Skeletal muscle satellite cell (primary cell): ENCODE measurements at regions not wholly inside any gene's neighbourhood (a gene's known extent, or its start where the extent isn't known, plus 50 kb on each side); places are given as distances from the start of the nearest gene placed in this dataset.

Source experiments
- H3K27me3 ChIP-seq: 2 replicates; pipeline ENCODE4 v1.7.0; 2013; ENCODE audit warnings: low read length; ENCODE audit not compliant: control insufficient read depth, insufficient read depth
- H3K36me3 ChIP-seq: 2 replicates; pipeline ENCODE4 v1.7.0; 2013; ENCODE audit warnings: mild to moderate bottlenecking, control low read depth, low read length; ENCODE audit not compliant: insufficient read depth
- H3K4me1 ChIP-seq: 2 replicates; pipeline ENCODE4 v1.7.0; 2013; ENCODE audit warnings: low read length; ENCODE audit not compliant: control insufficient read depth, insufficient read depth
- H3K4me2 ChIP-seq: 2 replicates; pipeline ENCODE4 v1.7.0; 2013; ENCODE audit warnings: mild to moderate bottlenecking, low read length
- H3K4me3 ChIP-seq: 2 replicates; pipeline ENCODE4 v1.7.0; 2013; ENCODE audit warnings: low read length
- H3K9ac ChIP-seq: 2 replicates; pipeline ENCODE4 v1.7.0; 2013; ENCODE audit warnings: mild to moderate bottlenecking, low read depth, low read length, moderate library complexity
- H3K9me3 ChIP-seq: replicated peaks from 2 replicates; pipeline ENCODE4 v1.7.0; 2013; ENCODE audit warnings: mild to moderate bottlenecking, control low read depth, low read length

GRCh38 chr4:111812114-111812513, 333.1 kb upstream of the FAM241A start:
- Histone ChIP-seq H3K4me1 (no peaks in the 10 kb centered on the region), H3K36me3 (no peaks in the 10 kb centered on the region)

GRCh38 chr4:111812760-111813159, 332.5 kb upstream of the FAM241A start:
- H3K36me3 ChIP-seq, result no peaks in the 10 kb centered on the region
- no peak overlapping the region for H3K9ac ChIP-seq
- H3K27me3 ChIP-seq, result peaks cover 19% of the 10 kb centered on the region
- no peaks in the 10 kb centered on the region for H3K9me3 ChIP-seq
- H3K4me1 ChIP-seq, result no peaks in the 10 kb centered on the region
- H3K4me2 ChIP-seq, result no peak overlapping the region
- no peak overlapping the region for H3K4me3 ChIP-seq

More at GRCh38 chr4:111812114-111812513, 333.1 kb upstream of the FAM241A start:
- no peaks in the 10 kb centered on the region for H3K9me3 ChIP-seq
- no peak overlapping the region for H3K9ac ChIP-seq
- no peak overlapping the region for H3K4me2 ChIP-seq
- H3K4me3 ChIP-seq, result no peak overlapping the region
- peaks cover 25% of the 10 kb centered on the region for H3K27me3 ChIP-seq

GRCh38 chr4:111813555-111814140, 331.6 kb upstream of the FAM241A start:
- H3K4me2 ChIP-seq, result no peak overlapping the region
- H3K27me3 ChIP-seq, result peaks cover 10% of the 10 kb centered on the region
- H3K9me3 ChIP-seq, result no peaks in the 10 kb centered on the region
- no peak overlapping the region for H3K9ac ChIP-seq
- no peaks in the 10 kb centered on the region for H3K36me3 ChIP-seq
- no peaks in the 10 kb centered on the region for H3K4me1 ChIP-seq
- H3K4me3 ChIP-seq, result no peak overlapping the region

- Histone ChIP-seq H3K4me2 (no peak overlapping the region), H3K4me1 (no peaks in the 10 kb centered on the region), H3K4me3 (no peak overlapping the region), H3K9ac (no peak overlapping the region), H3K27me3 (no peaks in the 10 kb centered on the region), H3K9me3 (no peaks in the 10 kb centered on the region), H3K36me3 (no peaks in the 10 kb centered on the region)
Observed at GRCh38 chr4:111814961-111815360, 330.3 kb upstream of the FAM241A start.

GRCh38 chr4:111821342-111821741, 323.9 kb upstream of the FAM241A start:
- H3K9me3 ChIP-seq, result no peaks in the 10 kb centered on the region
- no peaks in the 10 kb centered on the region for H3K36me3 ChIP-seq
- H3K4me1 ChIP-seq, result no peaks in the 10 kb centered on the region
- H3K27me3 ChIP-seq, result peaks cover 4% of the 10 kb centered on the region
- no peak overlapping the region for H3K9ac ChIP-seq
- no peak overlapping the region for H3K4me2 ChIP-seq
- no peak overlapping the region for H3K4me3 ChIP-seq

- Histone ChIP-seq H3K27me3 (no peaks in the 10 kb centered on the region), H3K4me2 (no peak overlapping the region), H3K4me3 (no peak overlapping the region), H3K9me3 (no peaks in the 10 kb centered on the region), H3K4me1 (no peaks in the 10 kb centered on the region), H3K9ac (no peak overlapping the region), H3K36me3 (no peaks in the 10 kb centered on the region)
Observed at GRCh38 chr4:111836601-111837000, 308.7 kb upstream of the FAM241A start.

GRCh38 chr4:111837761-111838160, 307.5 kb upstream of the FAM241A start:
- H3K9ac ChIP-seq, result no peak overlapping the region

GRCh38 chr4:111838406-111838930, 306.8 kb upstream of the FAM241A start:
- H3K4me3 ChIP-seq, result no peak overlapping the region
- no peaks in the 10 kb centered on the region for H3K4me1 ChIP-seq
- H3K4me2 ChIP-seq, result no peak overlapping the region
- no peaks in the 10 kb centered on the region for H3K36me3 ChIP-seq
- H3K27me3 ChIP-seq, result no peaks in the 10 kb centered on the region
- no peaks in the 10 kb centered on the region for H3K9me3 ChIP-seq
- H3K9ac ChIP-seq, result no peak overlapping the region

More at GRCh38 chr4:111837761-111838160, 307.5 kb upstream of the FAM241A start:
- Histone ChIP-seq H3K9me3 (no peaks in the 10 kb centered on the region), H3K27me3 (no peaks in the 10 kb centered on the region), H3K4me3 (no peak overlapping the region), H3K4me1 (no peaks in the 10 kb centered on the region), H3K4me2 (no peak overlapping the region), H3K36me3 (no peaks in the 10 kb centered on the region)

GRCh38 chr4:111839141-111839540, 306.1 kb upstream of the FAM241A start:
- no peak overlapping the region for H3K9ac ChIP-seq
- no peaks in the 10 kb centered on the region for H3K9me3 ChIP-seq
- H3K36me3 ChIP-seq, result no peaks in the 10 kb centered on the region
- no peak overlapping the region for H3K4me3 ChIP-seq
- no peaks in the 10 kb centered on the region for H3K4me1 ChIP-seq
- no peaks in the 10 kb centered on the region for H3K27me3 ChIP-seq
- H3K4me2 ChIP-seq, result no peak overlapping the region

GRCh38 chr4:111842336-111842735, 302.9 kb upstream of the FAM241A start:
- Histone ChIP-seq H3K9me3 (no peaks in the 10 kb centered on the region), H3K9ac (no peak overlapping the region), H3K36me3 (no peaks in the 10 kb centered on the region), H3K27me3 (no peaks in the 10 kb centered on the region), H3K4me1 (no peaks in the 10 kb centered on the region), H3K4me3 (no peak overlapping the region), H3K4me2 (no peak overlapping the region)

GRCh38 chr4:111847296-111848008, 297.8 kb upstream of the FAM241A start:
- no peaks in the 10 kb centered on the region for H3K27me3 ChIP-seq
- no peaks in the 10 kb centered on the region for H3K36me3 ChIP-seq

More at GRCh38 chr4:111847296-111848008, 297.8 kb upstream of the FAM241A start:
- Histone ChIP-seq H3K9me3 (no peaks in the 10 kb centered on the region), H3K4me2 (no peak overlapping the region), H3K4me3 (no peak overlapping the region), H3K4me1 (no peaks in the 10 kb centered on the region), H3K9ac (no peak overlapping the region)
